HG02885 (cell line): ENCODE measurements at regions not wholly inside any gene's neighbourhood (a gene's known extent, or its start where the extent isn't known, plus 50 kb on each side); places are given as distances from the start of the nearest gene placed in this dataset.

Experiments used
- ATAC-seq: cut with Tn5 transposase; IDR thresholded peaks from one replicate; pipeline ENCODE4 v1.9.1; 2021; ENCODE audit warnings: mild to moderate bottlenecking; ENCODE audit not compliant: unreplicated experiment, poor library complexity

DNA sequence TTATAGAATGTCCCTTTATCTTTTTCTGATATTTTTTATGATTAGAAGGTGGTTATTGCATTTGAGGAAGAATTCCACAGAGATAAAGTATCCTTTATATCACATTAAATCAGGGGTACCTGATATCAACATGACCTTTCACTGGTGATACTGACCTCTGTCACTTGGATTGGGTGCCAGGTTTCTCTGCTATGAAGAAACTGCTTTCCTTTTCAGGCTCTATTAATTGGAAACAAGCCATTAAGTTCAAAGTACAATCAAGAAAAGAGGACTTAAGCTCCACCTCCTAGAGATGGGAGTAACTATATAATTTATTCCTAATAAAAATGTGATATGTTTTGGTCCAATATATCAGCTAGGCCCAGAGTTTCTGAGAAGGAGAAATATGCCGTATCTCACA lies 514.6 kb upstream of the TYRP1 start:
- no peak for ATAC-seq

DNA sequence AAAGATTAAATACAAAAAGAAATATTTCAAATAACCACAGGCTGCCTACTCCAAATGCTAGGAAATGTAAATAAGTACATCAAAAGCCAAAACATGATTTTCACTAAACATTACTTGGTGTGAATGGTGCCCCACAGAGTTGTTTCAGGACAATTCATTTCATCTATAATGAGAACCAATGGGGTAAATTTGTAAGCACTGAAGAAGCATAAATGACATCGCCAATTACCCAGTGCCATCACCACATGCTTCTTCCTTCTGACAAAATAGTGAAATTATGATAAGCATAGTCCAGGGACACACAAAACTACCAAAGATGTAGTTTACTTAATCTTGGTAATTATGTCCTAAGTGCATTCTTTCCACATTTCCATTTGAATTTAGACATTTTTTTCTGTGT lies 510.4 kb upstream of the TYRP1 start:
- ATAC-seq: no peak

DNA sequence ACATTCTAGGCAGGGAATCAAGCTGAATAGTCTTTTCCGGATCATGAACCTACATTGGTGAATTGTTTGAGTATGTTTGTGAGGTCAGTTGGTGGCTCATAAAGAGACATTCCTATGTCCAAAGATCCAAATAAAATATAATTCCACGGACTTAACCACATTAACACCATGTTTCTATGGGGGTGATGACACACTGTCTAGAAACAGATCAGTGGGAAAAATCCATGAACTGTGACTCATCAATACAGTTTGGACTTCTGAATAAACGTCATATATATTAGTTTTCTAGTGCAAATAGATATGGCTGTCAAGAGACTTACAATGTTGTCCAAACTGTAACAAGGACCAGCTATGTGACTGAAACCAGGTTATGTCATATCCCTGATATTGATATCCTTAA lies 509.9 kb upstream of the TYRP1 start:
- no peak for ATAC-seq

DNA sequence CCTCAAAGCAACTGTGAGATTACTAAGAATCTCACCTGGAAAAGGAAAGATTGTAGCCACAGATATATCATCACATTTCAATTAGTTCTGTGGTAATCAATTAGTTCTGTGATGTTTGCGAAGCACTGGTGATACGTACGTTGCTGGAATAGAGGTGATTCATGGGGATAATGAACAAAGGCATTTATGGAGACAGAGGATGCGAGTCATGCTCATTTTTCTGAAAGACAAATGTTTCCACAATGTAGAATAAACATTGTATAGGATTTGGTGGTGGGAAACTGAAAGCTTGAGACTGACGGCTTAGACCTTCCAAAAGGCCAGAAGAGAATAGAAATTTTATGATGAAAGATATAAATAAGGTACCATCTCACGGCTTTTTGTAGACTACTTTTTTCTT lies 507.3 kb upstream of the TYRP1 start:
- no peak for ATAC-seq

DNA sequence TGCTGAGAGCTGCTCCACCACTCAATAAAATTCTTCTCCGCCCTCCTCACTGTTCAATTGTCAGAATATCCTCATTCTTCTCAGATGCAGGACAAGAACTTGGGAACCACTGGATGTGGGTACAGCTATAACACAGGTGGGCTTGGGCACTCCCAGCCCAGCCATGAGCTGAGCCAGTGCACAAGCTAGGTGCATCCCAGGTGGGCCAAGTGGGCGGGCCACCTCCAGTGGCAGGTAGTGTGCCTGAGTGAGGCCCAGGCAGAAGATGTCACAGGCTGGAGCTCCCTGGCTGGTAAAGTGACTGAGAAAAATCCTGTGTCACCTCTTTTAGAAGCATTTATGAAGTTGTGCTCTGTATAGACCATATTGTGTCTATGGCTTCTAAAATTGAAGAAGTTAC lies 501.6 kb upstream of the TYRP1 start:
- ATAC-seq: no peak

DNA sequence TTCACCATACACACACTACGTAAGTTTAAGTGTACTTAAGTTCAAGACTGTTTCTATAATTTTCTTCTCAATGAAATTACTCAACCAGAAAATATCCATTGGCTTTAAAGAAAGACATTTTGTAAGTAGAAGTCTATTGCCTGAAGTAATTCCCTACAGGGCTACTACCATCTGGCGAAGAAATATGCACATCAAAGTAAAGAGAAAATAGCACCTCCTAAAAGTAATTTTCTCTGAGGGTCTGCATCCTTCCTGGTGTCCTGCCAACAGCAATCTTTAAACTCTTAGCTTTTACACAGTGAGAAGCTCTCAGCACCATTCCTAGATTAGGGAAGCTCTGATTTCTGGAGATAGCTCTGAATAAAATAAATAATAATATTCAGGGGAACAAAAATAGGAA lies 498.5 kb upstream of the TYRP1 start:
- no peak for ATAC-seq

DNA sequence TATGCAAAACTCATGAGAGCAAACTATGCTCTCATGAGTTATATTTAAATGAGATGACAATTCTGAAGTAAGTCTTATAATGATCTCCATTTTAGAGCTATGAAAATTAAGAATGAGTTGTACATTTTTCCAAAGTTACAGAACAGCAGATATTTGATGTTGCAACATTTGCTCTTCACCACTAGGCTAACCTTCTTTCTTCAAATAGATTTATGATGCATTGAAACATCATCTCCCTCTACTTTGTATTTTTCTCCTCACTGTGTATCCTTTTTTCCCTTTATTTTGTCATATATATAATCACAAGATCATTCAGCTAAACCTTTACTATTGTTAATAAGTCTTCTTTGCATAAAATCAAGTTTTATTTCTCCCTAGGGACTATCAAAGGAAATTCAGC lies 497.7 kb upstream of the TYRP1 start:
- ATAC-seq: no peak

DNA sequence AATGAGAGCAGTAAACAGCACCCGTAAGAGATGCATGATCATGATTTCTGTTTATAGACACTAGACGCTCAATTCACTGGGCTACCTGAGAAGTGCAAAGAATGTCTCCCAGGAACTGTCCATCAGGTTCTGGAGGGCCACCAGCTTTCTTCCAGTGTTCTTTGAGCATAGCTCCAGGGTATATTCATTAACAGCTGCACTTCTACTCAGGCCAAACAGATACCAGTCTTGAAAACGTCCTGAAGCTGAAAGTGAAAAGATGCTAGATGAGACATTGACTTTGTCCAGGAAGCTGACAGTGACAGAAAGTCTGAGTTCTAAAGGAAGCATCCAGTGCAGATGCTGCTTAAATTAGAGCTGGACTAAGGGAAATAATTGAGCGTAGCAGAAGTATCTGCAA lies 488.7 kb upstream of the TYRP1 start:
- ATAC-seq: no peak

DNA sequence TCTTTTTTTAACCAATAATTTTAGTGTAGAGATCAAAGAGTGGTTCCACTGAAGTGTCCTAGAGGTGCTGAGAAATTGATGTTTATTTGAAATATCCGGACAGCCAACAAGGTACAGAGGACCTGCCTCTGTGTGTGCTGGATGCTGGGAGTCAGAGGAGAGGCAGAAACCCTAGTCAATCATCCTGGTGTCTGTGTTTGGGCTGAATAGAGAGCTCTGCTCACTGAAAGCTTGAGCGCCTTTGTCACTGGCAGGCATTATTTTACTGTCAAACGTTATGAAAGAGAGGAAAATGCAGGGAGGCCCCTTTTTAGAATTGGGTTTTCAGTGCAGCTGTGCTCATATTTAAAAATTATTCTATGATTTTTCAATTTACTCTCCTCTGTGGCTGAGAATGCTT lies 480.3 kb upstream of the TYRP1 start:
- ATAC-seq: no peak

DNA sequence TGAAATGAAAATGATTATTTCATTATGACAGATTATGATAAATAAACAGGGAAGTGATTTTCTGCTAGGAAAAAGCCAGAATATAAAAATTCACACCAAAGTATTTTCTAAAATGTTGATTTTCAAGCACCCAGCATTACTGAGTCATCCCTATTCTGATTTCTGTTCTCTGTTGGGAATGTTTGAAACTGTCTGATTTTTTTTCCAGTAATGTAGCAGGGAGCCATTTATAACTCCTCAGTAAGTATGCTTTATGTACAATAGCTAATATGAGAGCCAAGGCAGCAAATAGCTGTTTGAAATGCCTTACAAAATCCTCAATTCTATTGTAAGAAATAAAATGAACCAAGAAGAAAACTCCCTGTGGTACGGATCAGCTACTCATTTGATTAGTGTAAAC lies 471.7 kb upstream of the TYRP1 start:
- no peak for ATAC-seq

DNA sequence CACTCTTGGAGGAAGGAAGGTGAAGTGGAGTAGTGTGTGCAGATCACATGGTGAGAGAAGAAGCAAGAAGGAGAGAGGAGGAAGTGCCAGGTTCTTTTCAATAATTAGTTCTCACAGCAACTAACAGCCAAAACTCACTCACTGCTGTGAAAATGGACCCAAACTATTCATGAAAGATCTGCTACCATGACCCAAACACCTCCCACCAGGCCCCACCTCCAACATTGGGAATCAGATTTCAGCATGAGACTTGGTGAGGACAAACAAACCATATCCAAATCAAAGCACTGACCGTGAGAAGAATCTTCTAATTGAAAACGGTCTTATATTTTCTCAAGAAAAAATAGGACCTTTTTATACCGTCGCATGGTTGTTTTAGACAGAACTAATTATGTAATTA lies 468.7 kb upstream of the TYRP1 start:
- ATAC-seq: no peak

DNA sequence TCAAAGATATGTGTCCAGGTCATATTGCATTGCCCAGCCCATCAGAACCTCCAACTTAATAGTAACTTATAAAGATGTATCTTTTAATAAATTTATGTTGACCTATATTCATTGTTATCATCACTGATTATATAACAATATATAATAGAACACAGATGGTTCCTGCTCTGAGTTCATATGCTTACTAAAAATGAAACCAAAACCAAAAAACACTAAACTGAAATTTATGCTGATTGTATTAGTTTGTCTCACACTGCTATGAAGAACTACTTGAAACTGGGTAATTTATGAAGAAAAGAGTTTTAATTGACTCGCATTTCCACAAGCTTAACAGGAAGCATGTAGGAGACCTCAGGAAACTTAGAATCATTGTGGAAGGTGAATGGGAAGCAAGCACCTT lies 462.5 kb upstream of the TYRP1 start:
- peak; percentile 74 for ATAC-seq

DNA sequence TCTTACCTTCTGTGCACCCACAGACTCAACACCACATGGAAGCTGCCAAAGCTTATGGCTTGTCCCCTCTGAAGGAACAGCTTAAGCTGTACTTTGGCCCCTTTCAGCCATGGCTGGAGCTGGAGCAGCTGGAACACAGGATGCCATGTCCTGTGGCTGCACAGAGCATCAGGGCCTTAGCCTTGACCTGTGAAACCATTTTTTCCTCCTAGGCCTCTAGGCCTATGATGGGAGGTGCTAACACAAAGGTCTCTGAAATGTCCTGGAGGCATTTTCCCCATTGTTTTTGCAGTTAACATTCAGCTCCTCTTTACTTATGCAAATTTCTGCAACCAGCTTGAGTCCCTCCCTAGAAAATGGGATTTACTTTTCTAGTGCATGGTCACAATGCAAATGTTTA lies 461.4 kb upstream of the TYRP1 start:
- no peak for ATAC-seq

DNA sequence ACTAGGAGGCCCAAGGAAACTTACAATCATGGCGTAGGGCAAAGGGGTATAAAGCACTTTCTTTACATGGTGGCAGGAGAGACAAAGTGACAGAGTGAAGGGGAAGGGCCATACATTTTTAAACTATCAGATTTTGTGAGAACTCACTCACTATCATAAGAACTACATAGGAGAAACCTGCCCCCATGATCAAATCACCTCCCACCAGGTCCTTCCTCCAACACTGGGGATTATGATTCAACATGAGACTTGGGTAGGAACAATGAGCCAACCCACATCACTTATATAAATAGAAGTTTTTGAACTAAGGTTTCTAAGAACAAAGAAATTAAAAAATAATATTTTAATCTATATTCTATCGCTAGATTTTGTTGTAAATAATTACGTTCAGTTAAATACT lies 460.3 kb upstream of the TYRP1 start:
- no peak for ATAC-seq

DNA sequence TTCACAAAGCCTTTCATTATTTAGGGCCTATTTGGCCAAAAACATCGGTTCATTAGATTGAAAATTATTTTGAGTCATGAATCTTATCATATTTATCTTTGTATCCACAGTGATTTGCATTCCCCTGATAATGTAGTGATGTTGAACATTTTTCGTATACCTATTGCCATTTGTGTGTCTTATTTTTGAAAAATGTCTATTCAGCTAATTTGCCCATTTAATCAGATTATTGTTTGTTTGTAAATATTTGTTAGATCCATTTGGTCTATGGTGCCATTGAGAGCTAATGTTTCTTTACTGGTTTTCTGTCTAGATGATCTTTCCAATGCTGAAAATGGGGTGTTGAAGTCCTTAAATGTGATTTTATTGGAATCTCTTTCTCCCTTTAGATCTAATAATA lies 439.2 kb upstream of the TYRP1 start:
- ATAC-seq: no peak

DNA sequence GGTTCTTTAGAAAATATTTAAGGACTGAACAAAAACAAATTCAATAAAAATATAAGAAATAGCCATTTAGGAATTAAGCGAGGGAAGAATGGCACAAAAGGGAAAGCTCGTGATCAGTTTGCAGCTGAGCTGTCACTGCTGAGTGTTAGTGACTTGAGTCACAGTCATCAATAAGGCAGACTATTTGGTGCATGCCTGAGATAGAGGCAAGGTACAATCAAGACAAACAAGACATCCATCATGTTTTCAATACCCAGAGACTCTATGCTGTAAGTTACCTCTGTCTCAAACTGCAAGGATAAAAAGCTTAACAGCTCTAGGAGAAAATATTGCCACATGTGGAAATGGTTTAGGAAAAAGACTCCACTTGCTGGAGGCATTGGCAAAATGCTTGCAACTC lies 426.4 kb upstream of the TYRP1 start:
- no peak for ATAC-seq

DNA sequence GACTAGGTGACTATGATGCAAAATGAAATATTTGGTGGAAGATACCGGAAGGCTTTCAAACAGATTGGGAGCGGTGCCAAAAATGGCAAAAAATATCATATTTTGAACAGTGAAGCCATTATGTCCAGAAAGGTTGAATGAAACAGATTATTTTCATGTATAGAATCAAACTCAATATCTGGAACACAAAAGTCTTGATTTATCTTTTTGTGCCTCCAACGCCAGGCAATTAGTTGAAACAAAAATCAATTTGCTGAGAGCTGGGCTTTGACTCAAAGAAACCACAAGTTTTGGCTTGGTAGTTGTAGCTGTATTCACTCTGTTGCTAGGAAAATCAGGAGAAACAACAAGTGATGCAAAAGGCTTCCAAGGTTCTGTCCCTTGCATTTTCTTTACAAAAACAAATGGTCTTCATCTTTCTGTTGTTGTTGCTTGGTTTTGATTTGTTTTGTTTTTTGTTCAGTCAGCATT lies 421.7 kb upstream of the TYRP1 start:
- no peak for ATAC-seq

DNA sequence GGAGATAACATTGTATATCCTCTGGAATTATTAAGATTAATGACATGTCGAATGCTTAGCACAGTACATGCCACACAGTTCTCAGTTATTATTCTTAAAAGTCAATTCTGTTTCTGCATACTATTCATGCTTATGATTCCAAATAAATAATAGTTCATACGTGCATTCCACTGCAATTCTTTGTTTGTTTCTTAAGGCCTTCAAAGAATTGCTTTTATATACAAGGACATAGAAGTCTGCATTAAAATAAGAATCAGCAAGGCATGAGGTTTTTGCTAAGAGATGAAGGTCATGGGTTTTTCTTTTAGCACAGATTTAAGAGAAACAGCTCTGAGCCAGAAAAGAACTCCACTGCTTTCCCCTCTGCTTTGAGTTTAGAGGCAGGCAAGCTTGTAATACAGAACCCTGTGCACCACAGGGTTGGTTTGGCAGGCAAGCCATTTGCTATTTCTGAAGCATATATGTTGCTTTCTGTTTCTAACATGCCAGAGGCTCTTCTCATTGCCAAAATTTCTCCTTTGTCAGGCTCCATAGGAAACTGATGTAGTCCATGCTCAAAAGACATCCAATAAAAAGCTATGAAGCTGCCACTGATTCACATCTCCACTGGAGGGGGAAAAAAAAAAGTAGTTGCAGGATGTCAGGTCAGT lies 420.6 kb upstream of the TYRP1 start:
- ATAC-seq: no peak

DNA sequence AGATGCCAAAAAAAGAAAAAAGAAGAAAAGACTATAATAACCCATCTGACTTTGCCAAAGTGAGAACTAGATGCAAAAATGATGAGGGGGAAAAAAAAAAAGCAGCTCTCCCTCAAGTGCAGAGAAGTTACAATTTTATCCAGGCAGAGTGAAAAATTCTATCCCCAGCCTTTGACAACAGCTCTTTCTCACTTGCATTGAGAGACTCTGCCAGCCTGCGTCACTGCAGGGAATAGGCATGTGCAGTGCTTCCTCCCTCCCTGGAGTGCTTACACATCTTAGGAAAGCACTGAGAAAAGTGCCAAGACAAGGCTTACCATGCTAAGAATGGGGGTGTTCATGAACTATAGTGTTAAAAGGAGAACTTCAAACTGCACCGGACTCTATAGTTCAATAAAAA lies 418.6 kb upstream of the TYRP1 start:
- no peak for ATAC-seq

DNA sequence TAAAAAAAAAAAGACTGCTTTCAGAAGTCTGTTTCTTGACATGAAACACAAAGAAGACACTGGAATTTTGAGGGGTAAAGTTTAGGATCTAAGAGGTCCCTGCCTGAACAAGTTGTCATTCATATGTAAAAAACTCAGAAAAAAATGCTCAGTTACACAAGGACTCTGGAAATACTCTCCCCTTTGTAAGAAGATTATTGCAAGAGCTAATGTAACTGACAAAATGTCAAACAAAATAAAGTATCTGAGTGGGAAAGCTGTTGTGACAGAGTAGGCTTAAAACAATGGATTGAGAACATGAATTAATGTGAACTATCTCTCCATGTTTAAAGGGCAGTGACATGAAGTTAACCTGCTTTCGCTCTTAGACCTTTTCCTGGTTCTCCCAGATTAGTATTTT lies 416.7 kb upstream of the TYRP1 start:
- ATAC-seq: no peak

DNA sequence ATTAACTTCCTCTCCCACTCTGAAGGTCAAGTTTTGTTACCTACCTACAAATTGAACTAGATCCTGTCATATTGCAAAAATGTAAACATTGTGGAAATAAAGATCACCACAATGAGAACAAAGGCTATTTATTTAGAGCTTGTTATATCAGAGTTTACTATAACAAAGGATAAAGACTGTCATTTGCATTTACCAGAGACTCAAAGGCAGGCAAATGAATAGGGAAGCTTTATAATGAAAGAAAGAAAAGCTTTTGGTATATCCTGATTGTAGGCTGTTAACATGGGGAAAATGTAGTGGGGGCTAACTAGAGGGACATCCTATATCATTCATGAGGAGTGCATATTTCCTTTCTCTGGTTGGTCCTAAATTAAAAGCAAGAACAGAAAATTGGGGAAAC lies 403.5 kb upstream of the TYRP1 start:
- no peak for ATAC-seq

DNA sequence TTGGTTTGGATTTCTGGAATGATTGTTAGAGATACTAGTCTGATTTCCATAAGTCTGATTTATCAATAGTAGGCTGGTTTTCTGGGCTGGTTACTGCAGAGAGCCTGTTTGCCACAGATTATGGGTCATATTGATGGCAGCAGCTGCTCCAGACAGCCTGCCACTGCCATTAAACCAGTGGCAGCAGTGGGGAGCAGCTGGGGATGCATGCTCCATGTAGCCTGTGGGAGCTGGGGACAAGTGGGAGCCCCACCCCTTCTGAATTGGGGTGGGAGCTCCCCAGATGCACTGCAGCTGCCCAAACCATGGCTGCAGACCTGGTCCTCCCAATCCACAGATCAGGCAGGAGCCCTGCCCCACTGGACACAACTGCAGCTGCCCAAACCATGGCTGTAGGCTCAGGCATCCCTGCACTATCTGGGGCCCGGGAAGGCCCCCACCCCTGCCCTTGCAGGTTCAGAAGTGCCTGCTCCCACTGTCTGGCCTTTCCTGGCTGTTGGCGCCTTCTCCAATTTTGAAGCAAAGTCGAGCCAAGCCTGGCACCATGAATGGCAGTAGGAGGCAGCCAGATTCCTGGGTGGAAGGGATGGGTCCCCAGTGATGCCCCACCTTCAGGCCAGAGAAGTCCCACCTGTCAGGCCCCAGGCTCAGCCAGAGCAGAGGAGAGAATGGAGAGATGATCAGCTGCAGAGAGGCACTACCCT lies 402.9 kb upstream of the TYRP1 start:
- no peak for ATAC-seq
